ENCODE measurements at regions not wholly inside any gene's neighbourhood (a gene's known extent, or its start where the extent isn't known, plus 50 kb on each side); places are given as distances from the start of the nearest gene placed in this dataset.
"Not testable (repeated sequence)": the region's sequence is repeated elsewhere in the genome, so short reads cannot be mapped to it uniquely, and the experiment has no call there.

DNA sequence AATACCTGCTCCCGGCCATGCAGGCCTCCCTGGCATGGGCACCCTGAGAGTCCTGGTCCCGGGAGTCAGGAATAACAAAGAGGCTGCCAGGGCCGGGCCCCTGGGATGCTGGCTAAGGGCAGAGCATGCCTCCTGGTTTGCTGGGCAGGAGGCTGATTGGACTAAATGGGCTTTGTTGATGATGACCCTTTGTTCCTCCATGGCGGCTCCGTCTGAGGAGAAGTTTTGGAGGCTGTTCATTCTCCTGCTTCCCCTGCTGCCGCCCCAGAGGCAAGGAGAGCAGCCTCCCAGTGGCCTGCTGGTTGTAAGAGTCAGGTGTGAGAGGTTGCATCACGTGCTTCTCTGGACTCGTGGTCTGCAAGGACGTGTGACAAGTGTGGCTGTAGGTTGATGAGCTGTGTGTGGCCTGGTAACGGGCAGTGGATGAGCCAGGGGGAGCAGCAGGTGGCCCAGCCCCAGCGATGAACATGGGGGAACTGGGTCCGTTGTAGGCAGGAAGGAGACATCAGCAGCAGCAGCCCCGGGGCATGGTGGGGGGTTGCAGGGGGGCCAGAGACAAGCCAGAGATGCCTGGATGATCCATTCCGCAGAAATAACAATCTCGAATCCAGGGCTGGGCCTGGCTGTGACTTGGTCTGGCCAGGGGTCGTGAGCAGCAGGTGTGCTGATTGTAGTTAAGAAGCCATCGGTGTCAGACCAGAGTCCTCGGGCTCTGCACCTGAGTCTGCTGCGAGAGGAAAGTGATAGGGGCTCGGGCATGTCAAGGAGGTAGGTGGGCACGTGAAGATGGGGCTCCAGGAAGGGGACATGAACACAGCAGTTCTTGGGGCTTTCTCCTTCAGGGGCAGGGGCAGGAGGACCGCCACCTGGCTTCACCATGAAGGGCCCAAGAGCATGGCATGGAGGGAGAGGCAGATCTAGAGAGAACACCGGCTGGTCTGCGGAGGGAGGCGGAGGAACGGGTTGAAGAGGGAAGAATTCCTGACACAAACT is 101.4 kb downstream of the TNFRSF13B start:
- DNase-seq (ENCODE audit: low read depth in 2 of 2), result no peak

DNA sequence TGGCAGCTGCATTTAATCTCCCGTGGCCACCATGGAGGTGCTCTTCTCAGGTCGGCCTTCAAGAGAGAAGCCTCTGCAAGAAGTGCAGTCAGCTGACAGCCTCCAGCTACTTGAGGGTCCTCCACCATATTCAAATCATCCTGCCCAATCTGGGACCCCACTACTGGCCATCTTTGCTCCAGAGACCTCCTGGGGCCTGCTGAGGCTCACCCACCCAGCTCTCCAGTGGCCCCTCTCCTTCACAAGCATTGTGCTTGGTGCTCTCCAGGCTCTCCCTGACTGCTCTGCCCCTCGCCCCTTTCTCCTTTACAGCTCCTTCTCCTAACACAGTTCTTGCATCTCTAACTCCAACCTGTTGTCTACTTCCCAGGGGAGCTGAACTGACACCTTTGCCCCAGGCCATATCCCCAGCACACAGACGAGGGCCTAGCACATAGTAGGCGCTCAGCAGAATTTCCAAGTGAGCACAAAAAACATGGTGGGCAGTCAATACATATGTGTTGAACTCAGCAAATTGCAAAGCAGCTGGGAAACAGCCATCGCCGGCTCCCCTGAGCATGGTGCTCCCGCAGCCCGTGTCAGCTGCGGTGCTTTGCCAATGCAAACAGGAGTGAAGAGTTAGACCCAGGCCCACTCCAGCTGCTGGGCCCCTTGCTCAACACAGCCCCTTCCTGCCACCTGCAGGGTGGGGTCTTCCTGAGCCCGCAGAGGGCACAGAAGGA is 102.2 kb downstream of the TNFRSF13B start:
- not testable (repeated sequence) for DNase-seq (ENCODE audit: low read depth in 2 of 2)

DNA sequence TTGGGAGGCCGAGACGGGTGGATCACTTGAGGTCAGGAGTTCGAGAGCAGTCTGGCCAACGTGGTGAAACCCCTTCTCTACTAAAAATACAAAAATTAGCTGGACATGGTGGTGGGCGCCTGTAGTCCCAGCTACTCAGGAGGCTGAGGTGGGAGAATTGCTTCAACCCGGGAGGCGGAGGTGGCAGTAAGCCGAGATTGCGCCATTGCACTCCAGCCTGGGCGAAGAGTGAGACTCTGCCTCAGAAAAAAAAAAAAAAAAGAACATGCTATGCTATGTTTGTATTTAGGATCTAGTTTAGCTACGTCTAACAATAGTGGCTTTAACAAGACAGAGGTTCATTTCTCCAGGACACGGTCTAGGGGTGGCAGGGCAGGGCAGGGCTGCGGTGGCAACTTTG is 103.3 kb downstream of the TNFRSF13B start:
- not testable (repeated sequence) for DNase-seq (ENCODE audit: low read depth in 2 of 2)

DNA sequence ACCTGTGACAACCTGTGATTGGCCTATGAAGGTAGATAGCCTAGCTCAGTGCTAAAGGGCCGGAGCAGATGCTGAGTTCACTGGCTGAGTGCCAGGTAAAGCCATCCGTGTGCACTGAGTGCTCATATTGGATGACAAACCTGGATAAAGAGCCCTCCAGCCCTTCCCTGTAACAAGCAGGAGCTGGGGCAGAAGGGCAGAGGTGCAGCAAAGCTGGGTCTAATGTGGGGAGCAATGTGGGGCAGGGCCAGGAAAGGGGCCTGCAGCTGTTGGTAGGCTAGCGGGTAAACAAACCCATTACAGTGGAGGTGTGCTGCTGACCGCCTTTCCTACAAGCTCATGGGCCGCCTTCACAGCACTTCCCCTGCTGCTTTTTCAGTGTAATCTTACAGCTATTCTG is 104.4 kb downstream of the TNFRSF13B start:
- DNase-seq (ENCODE audit: low read depth in 2 of 2), result not testable (repeated sequence)

DNA sequence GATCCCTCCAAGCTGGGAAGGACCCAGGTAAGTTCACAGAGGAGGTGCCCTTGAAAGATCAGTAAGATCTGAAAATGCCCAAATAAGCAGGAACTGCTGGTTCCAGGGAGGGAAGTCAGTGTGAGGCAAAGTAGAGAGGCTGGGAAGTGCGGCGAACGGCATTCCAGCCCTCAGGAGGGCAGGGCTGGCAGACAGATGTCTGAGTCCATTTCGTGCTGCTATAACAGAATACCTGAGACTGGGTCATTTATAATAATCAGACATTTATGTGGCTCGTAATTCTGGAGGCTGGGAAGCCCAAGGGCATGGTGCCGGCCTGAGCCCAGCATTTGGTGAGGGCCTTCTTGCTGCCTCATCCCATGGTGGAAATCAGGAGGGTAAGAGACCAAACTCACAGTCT is 105.1 kb downstream of the TNFRSF13B start:
- DNase-seq (ENCODE audit: low read depth in 2 of 2), result not testable (repeated sequence)

DNA sequence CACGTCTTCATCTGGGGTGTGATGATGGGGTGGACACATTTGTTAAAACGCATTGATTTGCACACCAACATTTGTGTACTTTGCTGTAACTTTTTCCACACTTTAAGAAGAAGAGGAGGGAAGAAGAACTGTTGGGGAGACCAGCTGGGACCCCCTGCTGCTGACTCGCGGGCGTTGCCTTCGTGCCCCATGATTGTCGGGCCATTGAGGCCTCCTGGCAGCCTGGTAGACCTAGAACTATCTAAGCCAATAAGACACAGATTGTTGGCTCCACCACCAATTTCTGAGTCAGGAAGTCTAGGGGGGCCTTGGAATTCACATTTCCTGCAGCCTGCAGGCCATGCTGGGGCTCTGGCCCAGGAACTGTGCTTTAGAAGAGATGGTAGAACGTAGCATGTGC is 105.5 kb downstream of the TNFRSF13B start:
- DNase-seq (ENCODE audit: low read depth in 2 of 2), result no peak

DNA sequence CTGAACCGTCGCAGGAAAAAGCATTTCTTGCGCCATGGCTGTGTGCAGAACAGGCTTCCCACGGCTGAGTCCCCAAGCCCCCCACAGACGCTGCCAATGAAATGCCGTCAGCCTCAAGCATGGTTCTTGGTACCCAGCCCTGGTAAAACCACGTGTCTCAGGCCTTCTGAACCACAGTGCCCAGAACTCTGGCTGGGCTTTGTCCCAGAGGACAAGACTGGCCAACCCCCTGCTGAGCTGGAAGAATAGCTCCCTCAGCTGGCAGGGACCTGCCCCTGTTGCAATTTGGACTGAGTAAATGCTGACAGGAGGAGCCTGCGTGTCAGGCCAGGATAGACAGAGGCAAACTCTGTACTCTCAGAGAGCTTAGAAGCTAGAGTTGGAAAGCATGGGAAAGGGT is 106.2 kb downstream of the TNFRSF13B start:
- not testable (repeated sequence) for DNase-seq (ENCODE audit: low read depth in 2 of 2)

DNA sequence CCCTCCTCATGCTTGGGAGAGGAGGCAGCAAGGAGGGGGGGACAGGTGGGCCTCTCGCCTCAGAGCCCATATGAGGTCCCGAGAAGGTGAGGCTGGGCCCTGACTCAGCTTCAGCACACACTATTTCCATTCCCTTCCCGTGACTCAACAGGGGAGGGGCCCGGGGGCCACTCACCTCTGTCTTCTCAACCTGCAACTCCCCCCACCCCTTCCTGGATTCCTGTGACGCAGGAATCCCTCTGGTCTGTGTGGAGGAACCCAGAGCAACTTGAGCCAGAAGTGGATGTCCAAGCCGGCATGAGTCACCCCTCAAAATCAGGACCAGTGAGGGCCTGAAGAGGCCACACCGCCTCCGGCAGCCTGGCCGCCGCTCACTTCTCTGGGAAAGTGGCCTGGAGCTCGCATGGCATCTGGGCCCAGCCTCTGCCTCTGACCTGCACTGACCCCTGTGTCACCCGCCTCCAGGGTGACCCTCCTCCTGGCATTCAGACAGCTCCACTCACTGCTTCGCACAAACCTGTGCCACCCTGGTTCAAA is 106.8 kb downstream of the TNFRSF13B start:
- not testable (repeated sequence) for DNase-seq (ENCODE audit: low read depth in 2 of 2)

DNA sequence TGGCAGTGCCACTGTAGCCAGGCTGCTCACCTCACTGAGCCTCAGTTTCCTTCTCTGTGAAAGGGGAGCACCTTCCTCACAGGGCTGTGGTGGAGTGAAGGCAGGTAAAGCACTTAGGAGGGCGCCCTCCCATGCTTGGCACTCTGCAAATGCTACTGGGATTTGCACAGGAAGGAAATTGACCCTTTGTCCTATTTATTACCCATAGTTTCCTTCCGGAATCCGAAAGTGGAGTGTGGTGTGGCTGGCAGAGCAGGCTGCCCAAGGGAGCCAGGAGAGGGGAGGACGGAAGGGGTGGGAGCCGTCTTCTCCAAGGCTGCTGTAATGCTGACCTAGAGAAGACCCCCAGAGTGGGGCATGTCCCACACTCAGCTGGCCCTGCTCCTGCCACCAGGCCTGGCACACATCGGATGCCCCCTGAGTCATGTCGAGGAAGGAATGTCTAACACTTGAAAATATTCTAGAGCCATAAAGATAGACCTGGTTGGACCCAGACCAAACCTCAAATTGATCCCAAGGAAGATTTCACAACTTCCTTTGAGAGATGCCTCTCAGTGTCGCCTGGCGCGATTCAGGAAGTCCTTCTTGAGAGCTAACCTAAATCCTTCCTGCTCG is 107.3 kb downstream of the TNFRSF13B start:
- DNase-seq (ENCODE audit: low read depth in 2 of 2), result not testable (repeated sequence)

DNA sequence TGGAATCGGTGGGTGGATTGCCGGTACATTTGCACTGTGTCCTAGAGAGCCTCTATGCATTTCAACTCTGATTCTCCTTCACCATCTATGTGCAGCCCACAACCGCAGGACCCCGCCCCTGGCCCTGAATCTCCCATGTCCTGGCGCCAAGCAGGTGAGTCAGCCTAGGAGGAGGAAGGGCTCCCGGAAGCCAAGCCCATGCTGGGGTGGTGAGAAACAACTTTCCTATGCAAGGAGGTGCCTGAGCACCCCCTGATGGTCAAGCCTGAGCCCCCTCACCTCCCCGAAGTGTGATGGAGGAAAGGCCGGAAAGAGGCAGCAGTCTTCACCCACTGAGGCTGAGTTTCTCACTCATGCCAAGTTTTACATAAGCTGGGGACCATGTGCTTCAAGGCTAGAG is 110.8 kb downstream of the TNFRSF13B start:
- not testable (repeated sequence) for DNase-seq (ENCODE audit: low read depth in 2 of 2)

DNA sequence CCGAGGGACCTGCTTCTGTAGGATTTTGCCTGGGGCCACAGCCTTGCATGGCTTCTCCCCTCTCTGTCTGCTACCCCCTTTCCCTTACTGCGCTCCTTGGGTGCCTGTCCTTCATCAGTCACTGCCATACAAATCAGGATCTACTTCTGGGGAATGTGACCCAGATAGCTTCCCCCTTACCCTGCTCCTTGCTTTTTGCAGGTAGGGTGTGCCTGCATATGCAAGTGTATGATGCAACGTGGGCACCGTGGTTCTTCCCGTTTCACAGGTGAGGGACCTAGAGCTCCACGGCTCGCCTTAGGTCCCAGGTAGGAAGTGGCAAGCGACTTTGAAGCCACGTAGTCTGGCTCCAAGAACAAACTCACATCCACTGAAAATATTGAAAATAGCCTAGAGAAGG is 111.5 kb downstream of the TNFRSF13B start:
- not testable (repeated sequence) for DNase-seq (ENCODE audit: low read depth in 2 of 2)

DNA sequence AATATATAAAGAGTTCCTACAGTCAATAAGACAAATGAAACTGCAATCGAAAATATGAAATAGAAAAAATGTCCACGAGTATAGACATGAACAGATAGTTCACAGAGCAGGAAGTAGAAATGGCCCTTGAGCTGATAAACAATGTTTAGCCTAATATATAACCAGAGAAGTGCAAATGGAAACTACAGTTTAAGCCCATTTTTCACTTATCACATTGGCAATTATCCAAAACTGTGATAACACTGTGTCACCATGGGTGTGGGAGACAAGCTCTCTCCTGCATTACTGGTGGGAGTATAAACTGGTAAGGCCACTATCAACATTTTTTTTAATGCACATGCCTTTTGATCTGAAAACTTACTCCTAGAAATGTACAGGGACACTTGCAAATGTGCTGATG is 112.4 kb downstream of the TNFRSF13B start:
- not testable (repeated sequence) for DNase-seq (ENCODE audit: low read depth in 2 of 2)

DNA sequence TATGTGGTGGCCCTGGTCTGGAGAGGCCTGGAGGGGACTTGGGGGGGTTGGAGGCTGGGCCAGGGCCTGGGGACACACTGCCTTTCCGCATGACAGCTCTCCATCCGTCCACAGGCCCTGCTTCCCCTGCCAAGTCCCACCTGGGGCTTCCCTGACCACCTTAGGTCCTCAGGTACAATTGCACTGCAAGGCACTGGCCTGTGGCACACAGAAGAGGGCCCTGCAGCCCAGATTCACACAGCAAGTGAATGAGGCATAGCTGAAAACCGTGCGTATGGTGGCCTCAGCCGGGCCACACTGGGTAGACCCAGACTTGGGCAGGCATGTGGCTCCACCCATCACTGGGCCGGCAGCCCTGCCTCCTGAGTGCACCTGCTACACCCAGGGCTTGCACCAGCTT is 114.2 kb downstream of the TNFRSF13B start:
- DNase-seq (ENCODE audit: low read depth in 2 of 2), result not testable (repeated sequence)

DNA sequence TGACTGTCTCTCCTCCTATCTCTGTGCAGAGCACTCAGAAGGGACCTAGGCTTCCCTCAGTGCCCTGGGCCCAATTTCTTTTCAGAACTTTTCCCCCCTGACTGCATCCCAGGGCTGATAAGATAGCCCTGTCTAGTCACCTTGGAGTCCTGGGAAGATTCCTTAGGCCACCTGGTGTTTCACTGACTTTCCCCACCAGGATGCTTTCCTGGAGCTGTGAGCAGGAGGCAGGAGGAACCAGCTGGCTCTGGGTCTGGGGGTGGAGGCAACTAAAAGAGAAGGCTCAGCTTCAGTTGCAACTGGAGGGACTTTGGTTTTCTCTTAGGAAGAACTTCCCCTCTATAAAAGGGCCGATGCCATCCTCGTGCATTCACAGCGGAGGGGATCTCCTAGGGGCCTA is 115.1 kb downstream of the TNFRSF13B start:
- DNase-seq (ENCODE audit: low read depth in 2 of 2), result not testable (repeated sequence)

DNA sequence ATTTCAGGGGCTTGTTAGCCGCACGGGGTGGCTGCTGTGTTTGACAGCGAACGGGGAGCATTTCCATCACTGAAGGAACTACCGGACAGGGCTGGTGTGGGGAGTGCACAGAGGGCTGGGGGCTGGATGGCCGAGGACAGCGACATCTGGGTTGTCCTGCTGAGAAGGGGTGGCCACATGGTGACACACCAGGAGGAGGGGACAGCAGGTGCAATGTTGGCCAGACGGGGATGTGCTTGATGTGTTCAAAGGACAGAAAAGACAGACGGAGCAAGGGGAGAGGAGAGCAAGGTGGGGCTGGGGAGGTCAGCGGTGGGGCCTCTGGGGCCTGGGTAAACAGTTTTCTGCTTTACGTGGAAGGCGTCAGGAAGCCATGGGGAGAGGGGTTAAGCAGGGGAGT is 115.7 kb downstream of the TNFRSF13B start:
- not testable (repeated sequence) for DNase-seq (ENCODE audit: low read depth in 2 of 2)

DNA sequence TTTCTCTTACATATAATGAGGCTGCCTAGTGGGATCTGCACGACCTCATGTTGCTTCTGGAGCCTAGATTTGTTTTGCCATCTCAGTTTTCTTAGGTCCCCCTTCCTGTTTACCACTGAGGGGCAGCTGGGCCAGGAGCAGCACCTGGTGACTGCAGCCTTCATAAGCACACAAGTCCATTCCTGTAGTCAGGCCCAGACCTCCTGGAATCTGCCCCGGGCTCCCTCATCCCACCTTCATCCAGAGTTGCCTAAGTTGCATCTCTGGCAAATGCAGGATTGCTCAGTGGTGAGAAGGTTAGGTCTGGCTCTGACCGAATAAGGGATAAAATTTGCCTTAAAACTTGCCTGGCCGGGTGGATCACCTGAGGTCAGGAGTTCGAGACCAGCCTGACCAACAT is 117.3 kb downstream of the TNFRSF13B start:
- DNase-seq (ENCODE audit: low read depth in 2 of 2), result not testable (repeated sequence)

DNA sequence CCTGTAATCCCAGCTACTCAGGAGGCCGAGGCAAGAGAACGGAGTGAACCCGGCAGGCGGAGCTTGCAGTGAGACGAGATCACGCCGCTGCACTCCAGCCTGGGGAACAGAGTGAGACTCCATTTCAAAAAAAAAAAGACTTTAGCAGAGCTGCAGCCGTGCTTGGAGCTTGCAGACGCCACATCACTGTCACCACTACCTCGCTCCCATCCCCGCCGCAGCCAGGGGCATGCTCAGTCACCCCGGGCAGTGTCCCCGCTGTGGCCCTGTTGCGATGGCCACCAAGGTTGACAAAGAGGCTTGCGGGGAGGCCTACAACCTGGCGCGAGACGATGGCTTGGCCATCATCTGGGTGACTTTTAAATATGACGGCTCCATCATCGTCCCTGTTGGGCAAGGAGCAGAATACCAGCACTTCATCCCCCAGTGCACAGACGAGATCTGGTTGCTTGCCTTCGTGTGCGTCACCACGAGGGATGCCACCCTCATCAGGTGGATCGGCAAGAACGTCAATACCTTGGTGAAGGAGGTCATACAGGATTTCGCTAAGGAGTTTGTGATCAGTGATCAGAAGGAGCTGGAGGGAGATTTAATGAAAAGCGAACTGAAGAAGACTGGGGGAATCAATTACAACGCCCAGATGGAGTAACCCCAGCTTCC is 118.1 kb downstream of the TNFRSF13B start:
- no peak for DNase-seq (ENCODE audit: low read depth in 2 of 2)

DNA sequence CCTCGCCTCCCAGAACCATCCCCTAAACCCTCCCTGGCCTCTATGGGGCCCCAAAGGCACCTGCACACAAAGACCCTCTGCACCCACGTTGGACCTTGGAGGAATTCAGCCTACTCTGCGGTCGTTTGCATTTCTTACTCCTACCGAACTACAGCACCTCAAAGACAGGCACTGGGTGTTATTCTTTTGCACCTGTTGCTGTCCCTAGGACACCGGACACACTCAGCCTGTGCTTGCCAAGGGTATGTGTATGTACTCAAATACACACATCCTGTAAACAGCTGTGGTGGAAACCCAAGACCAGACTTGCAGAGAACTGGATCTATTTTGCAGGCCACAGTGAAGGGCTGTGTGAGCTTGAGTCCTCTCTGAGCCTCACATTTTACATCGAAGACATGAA is 122.1 kb downstream of the TNFRSF13B start:
- not testable (repeated sequence) for DNase-seq (ENCODE audit: low read depth in 2 of 2)

DNA sequence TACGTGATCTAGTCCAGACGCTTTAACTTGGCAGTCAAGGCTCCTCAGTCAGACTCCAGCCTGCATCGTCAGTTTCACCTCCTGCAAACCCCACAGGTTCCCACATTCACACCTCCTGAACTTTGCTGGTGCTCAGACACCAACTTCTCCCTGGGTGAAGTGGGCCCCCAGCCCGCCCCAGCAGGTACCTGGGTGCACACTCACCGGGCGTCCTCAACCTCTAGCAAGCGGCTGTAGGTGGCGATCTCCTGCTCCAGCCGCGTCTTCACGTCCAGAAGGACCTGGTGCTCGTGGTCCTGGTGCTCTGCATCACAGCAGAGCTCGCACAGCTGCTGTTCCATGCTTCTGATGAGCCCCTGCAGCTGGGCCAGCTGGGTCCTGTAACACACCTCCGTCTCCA is 122.9 kb downstream of the TNFRSF13B start:
- not testable (repeated sequence) for DNase-seq (ENCODE audit: low read depth in 2 of 2)

DNA sequence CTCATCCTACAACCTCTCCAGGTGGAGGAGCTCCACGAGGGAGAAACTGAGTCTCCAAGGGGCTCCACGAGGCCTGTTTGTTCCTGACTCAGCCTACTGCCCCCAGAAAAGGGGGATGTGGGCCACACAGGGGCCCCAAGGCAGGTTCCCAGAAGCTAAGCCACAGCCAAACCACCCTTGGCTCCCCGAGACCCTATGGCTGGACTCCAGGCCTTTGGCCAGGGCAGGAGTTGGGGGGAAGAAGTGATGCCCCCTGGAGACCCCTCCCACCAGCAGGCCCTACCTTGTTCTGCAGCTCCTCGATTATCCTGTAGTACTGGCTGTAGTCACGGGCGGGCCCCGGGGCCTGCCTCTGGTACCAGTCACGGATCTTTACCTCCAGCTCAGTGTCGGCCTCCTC is 126.8 kb downstream of the TNFRSF13B start:
- DNase-seq (ENCODE audit: low read depth in 2 of 2), result not testable (repeated sequence)

DNA sequence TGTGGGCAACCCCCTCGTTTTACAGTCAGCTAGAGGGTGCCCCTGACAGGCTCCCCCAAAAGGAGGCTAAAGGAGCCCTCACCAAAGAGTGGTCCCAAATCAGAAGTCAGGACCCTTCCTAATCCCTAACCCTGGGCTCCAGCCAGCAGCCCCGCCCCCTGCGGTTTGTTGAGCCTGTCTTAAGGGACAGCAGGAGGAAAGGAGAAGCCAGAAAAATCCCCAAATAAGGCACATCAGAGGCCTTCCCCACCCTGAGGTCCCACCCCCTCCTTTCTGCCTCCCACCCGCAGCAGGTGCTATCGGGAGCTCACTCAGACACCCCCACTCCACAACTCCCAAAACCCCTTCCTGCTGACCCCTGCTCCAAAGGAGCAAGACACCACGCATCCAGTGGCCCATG is 127.2 kb downstream of the TNFRSF13B start:
- DNase-seq (ENCODE audit: low read depth in 2 of 2), result not testable (repeated sequence)
